Gastrocnemius medialis (tissue), 4 donors: ENCODE measurements at regions not wholly inside any gene's neighbourhood (a gene's known extent, or its start where the extent isn't known, plus 50 kb on each side); places are given as distances from the start of the nearest gene placed in this dataset.

ENCODE experiments used
- ATAC-seq, 2 donors: fragments of 150-250 bp; one replicate each; pipeline ENCODE4 v1.9.1; 2016
- DNase-seq, 2 donors: peaks; one replicate each; pipeline ENCODE4 v3.0.0-alpha.2; 2019
- H3K27ac ChIP-seq, 4 donors: fragments of 200-600 bp; sonication (generic); 1 replicate in 1 of 4; 2 replicates in 3 of 4; pipeline ENCODE4 v1.5.1; 2016 to 2018; ENCODE audit warnings: mild to moderate bottlenecking in 2 of 4, moderate library complexity in 1 of 4
- H3K27me3 ChIP-seq, 3 donors: fragments of 200-600 bp; sonication (generic) in 2 of 3; 1 replicate in 1 of 3; 2 replicates in 2 of 3; pipeline versions ENCODE4 v1.5.1 to v1.6.0; 2016 to 2019; ENCODE audit warnings: mild to moderate bottlenecking in 1 of 3, moderate library complexity in 1 of 3
- H3K36me3 ChIP-seq, 2 donors: fragments of 200-600 bp; sonication (generic) in 1 of 2; one replicate each; pipeline ENCODE4 v1.5.1; 2017 to 2018
- H3K4me1 ChIP-seq, 2 donors: fragments of 200-600 bp; sonication (generic) in 1 of 2; one replicate each; pipeline ENCODE4 v1.5.1; 2016 to 2017; ENCODE audit warnings: mild to moderate bottlenecking in 2 of 2
- H3K4me3 ChIP-seq, 4 donors: fragments of 200-600 bp; sonication (generic) in 3 of 4; 1 replicate in 1 of 4; 2 replicates in 3 of 4; pipeline ENCODE4 v1.5.1; 2016 to 2019; ENCODE audit warnings: mild to moderate bottlenecking in 2 of 4
- H3K9me3 ChIP-seq, 3 donors: fragments of 200-600 bp; sonication (generic) in 2 of 3; 1 replicate in 1 of 3; 2 replicates in 2 of 3; pipeline ENCODE4 v1.5.1; 2016 to 2019
- POLR2A ChIP-seq, 2 donors: fragments of 450-650 bp; IDR thresholded peaks; one replicate each; pipeline ENCODE4 v1.6.1; 2017; ENCODE audit warnings: antibody characterized with exemption in 2 of 2, mild to moderate bottlenecking in 2 of 2, moderate library complexity in 2 of 2
- in situ Hi-C, 4 donors: fragments of 200-750 bp; cut with MboI; loops; one replicate each; pipeline versions ENCODE4 v1.15.0 to v1.8.0; 2017; ENCODE audit warnings: low sequenced_read_pairs in 4 of 4
- intact Hi-C: fragments of 100-400 bp; cut with DNase I; formaldehyde crosslinking; loops from one replicate; pipeline ENCODE4 v1.15.1; 2023; ENCODE audit warnings: low total_unique reads
- TF ChIP-seq, protein P1 (sequence below), 5 experiments: fragments of 450-650 bp in 3 of 5; fragments of 200-600 bp in 2 of 5; sonication (generic) in 2 of 5; IDR thresholded peaks in 4 of 5; conservative IDR thresholded peaks in 1 of 5; 1 replicate in 4 of 5; 2 replicates in 1 of 5; pipeline ENCODE4 v1.5.1; 2016 to 2019; ENCODE audit warnings: antibody characterized with exemption in 5 of 5, mild to moderate bottlenecking in 3 of 5, moderate library complexity in 3 of 5

DNA sequence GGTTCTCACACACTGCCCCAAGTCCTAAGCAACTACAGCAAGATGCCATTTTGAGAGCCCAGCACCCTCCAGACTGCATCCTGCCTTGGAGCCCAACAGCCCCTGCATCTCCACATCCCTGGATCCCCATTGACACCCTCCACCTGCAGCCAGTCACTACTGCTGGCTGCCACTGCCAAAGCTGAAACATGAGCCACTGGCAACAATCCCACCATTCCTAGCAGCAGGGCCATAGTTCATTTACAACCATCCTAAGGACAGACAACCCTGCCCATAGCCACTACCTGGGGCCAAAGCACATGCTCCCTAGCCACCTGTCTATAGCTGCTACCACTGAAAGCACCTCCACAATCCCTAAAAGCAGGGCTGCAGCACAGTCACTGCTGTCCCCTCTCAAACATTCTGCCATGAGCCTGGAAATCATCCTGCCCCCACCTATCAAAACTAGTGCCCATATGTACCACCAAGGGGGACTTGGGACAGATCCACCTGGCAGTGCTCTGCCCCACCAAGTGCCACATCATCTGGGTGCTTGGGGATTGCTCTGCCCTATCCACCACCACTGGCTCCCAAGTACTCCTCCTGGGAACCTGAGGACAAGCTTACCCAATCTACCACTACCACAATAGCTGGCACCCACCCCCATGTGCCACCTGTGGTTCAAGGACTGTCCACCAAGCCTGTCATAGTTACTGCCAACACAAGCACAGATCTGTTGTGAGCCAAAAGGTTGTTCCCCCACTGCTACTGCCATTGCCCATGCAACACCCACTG is 138.8 kb upstream of the SOX6 start:
- peak; percentile 74 to 93 for ATAC-seq
- Histone ChIP-seq H3K27ac (peak overlapping the region in 3 of 4 donors; percentile 37 to 58 (median 46)), H3K36me3 (no peaks in the 10 kb centered on the region), H3K9me3 (no peaks in the 10 kb centered on the region), H3K4me1 (peaks cover 11 to 14% of the 10 kb centered on the region in 2 donors), H3K4me3 (no peak overlapping the region), H3K27me3 (no peaks in the 10 kb centered on the region)
- no peak for TF ChIP-seq POLR2A (IDR thresholded peaks at IDR 0.05)
- TF ChIP-seq, protein P1, sequence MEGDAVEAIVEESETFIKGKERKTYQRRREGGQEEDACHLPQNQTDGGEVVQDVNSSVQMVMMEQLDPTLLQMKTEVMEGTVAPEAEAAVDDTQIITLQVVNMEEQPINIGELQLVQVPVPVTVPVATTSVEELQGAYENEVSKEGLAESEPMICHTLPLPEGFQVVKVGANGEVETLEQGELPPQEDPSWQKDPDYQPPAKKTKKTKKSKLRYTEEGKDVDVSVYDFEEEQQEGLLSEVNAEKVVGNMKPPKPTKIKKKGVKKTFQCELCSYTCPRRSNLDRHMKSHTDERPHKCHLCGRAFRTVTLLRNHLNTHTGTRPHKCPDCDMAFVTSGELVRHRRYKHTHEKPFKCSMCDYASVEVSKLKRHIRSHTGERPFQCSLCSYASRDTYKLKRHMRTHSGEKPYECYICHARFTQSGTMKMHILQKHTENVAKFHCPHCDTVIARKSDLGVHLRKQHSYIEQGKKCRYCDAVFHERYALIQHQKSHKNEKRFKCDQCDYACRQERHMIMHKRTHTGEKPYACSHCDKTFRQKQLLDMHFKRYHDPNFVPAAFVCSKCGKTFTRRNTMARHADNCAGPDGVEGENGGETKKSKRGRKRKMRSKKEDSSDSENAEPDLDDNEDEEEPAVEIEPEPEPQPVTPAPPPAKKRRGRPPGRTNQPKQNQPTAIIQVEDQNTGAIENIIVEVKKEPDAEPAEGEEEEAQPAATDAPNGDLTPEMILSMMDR (IDR thresholded peaks at IDR 0.05 in 4 of 5, conservative IDR thresholded peaks at IDR 0.05 in 1 of 5), result no peak
- in situ Hi-C loops, result no loop called here
- intact Hi-C loops, result no loop called here
- DNase-seq, result peak; percentile 16 to 69

DNA sequence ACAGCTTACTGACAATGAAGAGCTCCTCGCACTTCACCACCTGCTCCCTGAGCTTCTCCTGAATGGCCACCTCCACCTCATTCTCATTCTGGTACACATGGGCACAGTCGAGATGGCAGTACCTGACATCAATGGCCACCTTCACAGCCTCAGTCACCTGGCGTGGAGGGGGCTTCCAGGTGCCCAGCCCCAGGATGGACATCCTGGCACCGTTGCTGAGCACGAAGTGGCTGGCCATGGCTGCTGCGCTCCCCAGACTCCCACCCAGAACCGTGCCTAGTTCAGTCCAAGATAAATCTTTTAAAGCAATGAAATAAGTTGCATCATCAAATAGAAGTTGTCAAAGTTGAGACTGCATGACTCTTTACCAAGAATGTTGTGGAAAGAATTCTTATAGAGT is 128.1 kb upstream of the SOX6 start:
- Histone ChIP-seq H3K9me3 (no peaks in the 10 kb centered on the region), H3K4me1 (peaks cover 33 to 37% of the 10 kb centered on the region in 2 donors), H3K27me3 (no peaks in the 10 kb centered on the region), H3K36me3 (no peaks in the 10 kb centered on the region), H3K4me3 (no peak overlapping the region), H3K27ac (no peak overlapping the region)
- ATAC-seq (no peak), DNase-seq (no peak)
- in situ Hi-C loops (no loop called here), intact Hi-C loops (no loop called here)
- TF ChIP-seq, protein P1 (IDR thresholded peaks at IDR 0.05 in 4 of 5, conservative IDR thresholded peaks at IDR 0.05 in 1 of 5), result no peak
- TF ChIP-seq POLR2A (IDR thresholded peaks at IDR 0.05), result no peak

DNA sequence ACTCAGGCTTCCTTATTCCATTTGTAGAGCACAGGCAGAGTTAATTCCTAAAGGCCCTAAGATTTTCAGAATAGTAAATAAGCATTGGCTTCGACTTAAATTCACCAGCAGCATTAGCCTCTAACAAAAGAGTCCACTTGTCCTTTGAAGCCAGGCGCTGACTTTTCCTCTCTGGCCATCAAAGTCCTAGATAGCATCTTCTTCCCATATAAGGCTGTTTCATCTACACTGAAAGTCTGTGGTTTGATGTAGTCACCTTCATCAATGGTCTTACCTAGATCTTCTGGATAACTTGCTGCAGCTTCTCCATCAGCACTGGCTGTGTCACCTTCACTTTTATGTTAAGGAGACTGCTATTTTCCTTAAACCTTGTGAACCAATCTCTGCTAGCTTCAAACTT is 118.3 kb upstream of the SOX6 start:
- Histone ChIP-seq H3K4me3 (no peak overlapping the region), H3K36me3 (no peaks in the 10 kb centered on the region), H3K27ac (no peak overlapping the region), H3K4me1 (peaks cover 31 to 33% of the 10 kb centered on the region in 2 donors), H3K27me3 (no peaks in the 10 kb centered on the region), H3K9me3 (no peaks in the 10 kb centered on the region)
- intact Hi-C loops, result no loop called here
- TF ChIP-seq POLR2A (IDR thresholded peaks at IDR 0.05), result no peak
- TF ChIP-seq, protein P1 (IDR thresholded peaks at IDR 0.05 in 4 of 5, conservative IDR thresholded peaks at IDR 0.05 in 1 of 5), result no peak
- DNase-seq (no peak), ATAC-seq (no peak)
- in situ Hi-C loops, result no loop called here

DNA sequence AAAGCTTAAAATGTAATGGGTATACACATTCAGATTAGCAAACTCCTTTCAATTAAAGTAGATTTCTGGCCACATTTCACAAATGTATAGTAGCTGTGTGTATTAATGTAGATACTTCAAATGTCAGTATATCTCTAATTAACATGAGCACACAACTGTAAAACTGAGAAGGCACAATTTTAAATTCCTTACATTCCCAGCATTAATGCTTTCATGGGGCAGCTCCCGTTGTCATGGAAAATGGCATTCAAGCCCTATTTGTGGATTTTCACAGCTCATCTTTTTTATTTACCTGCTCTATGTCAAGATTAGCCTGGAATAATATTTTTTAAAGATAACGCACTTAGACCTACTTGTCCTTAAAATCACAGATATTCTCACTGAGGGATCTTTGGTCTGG is 113.6 kb upstream of the SOX6 start:
- Histone ChIP-seq H3K36me3 (no peaks in the 10 kb centered on the region), H3K27ac (peak overlapping the region; percentile 13 to 73 (median 56)), H3K27me3 (no peaks in the 10 kb centered on the region), H3K4me1 (peaks cover 34 to 35% of the 10 kb centered on the region in 2 donors), H3K9me3 (no peaks in the 10 kb centered on the region), H3K4me3 (no peak overlapping the region)
- intact Hi-C loops (loop anchor here (10.0 kb wide), 1 partner anchor 105 kb away; no protein-coding TSS in a partner anchor), in situ Hi-C loops (no loop called here)
- DNase-seq, result no peak
- TF ChIP-seq, protein P1 (IDR thresholded peaks at IDR 0.05 in 4 of 5, conservative IDR thresholded peaks at IDR 0.05 in 1 of 5), result no peak
- no peak for TF ChIP-seq POLR2A (IDR thresholded peaks at IDR 0.05)
- no peak for ATAC-seq
